Transverse colon (tissue), 3 donors: ENCODE measurements at regions not wholly inside any gene's neighbourhood (a gene's known extent, or its start where the extent isn't known, plus 50 kb on each side); places are given as distances from the start of the nearest gene placed in this dataset.

Experiments used
- POLR2A ChIP-seq: fragments of 450-650 bp; IDR thresholded peaks from one replicate; pipeline ENCODE4 v1.6.1; 2016; ENCODE audit warnings: antibody characterized with exemption, mild to moderate bottlenecking, moderate library complexity
- TF ChIP-seq, protein P1 (sequence below), 5 experiments: fragments of 200-600 bp in 3 of 5; fragments of 450-650 bp in 2 of 5; sonication (generic) in 3 of 5; IDR thresholded peaks; 1 replicate in 2 of 5; 2 replicates in 3 of 5; pipeline ENCODE4 v1.5.1; 2016 to 2017; ENCODE audit warnings: antibody characterized with exemption in 5 of 5, inconsistent platforms in 3 of 5, mild to moderate bottlenecking in 2 of 5, moderate library complexity in 1 of 5

- TF ChIP-seq, protein P1, sequence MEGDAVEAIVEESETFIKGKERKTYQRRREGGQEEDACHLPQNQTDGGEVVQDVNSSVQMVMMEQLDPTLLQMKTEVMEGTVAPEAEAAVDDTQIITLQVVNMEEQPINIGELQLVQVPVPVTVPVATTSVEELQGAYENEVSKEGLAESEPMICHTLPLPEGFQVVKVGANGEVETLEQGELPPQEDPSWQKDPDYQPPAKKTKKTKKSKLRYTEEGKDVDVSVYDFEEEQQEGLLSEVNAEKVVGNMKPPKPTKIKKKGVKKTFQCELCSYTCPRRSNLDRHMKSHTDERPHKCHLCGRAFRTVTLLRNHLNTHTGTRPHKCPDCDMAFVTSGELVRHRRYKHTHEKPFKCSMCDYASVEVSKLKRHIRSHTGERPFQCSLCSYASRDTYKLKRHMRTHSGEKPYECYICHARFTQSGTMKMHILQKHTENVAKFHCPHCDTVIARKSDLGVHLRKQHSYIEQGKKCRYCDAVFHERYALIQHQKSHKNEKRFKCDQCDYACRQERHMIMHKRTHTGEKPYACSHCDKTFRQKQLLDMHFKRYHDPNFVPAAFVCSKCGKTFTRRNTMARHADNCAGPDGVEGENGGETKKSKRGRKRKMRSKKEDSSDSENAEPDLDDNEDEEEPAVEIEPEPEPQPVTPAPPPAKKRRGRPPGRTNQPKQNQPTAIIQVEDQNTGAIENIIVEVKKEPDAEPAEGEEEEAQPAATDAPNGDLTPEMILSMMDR (IDR thresholded peaks at IDR 0.05): no peak
- TF ChIP-seq POLR2A: no peak
These were observed 534.1 kb downstream of the ANXA1 start for GRCh38 chr9:73685786-73686185.
